IMR-90 (cell line): ENCODE measurements at regions not wholly inside any gene's neighbourhood (a gene's known extent, or its start where the extent isn't known, plus 50 kb on each side); places are given as distances from the start of the nearest gene placed in this dataset.

Experiments used
- ATAC-seq: fragments of 200-7000 bp; cut with Tn5 transposase; 2 replicates; pipeline ENCODE4 v1.9.1; 2020; ENCODE audit warnings: low read depth, mild to moderate bottlenecking, moderate library complexity
- BruUV-seq: library from RNA; stranded (reverse); fragments of 400-500 nt; replicated peaks from 2 replicates; lab custom pipeline; 2021; lab: Mats Ljungman, UMichigan
- CTCF ChIA-PET: fragments of 300-600 bp; formaldehyde crosslinking; extraction: SDS; loops from one replicate; lab custom pipeline; 2021; ENCODE audit warnings: antibody characterized with exemption; lab: Yijun Ruan, JAX
- POLR2A ChIA-PET: fragments of 300-600 bp; sonication (Branson Sonifier 250); formaldehyde crosslinking; loops from one replicate; lab custom pipeline; 2022; ENCODE audit warnings: antibody characterized with exemption; ENCODE audit not compliant: unreplicated experiment; lab: Charles Lee
- DNase-seq: peaks from one replicate; pipeline ENCODE4 v3.0.0; 2013
- H2AFZ ChIP-seq: replicated peaks from 2 replicates; pipeline ENCODE3; 2013; ENCODE audit warnings: low read length, mild to moderate bottlenecking; ENCODE audit not compliant: poor library complexity
- H2AK5ac ChIP-seq: 2 replicates; pipeline ENCODE4 v1.6.1; 2013; ENCODE audit warnings: low read depth, low read length, inconsistent platforms
- H2AK9ac ChIP-seq: replicated peaks from 2 replicates; pipeline ENCODE3; 2013; ENCODE audit warnings: mild to moderate bottlenecking, low read depth, low read length, moderate library complexity; ENCODE audit not compliant: poor library complexity
- H2BK120ac ChIP-seq: 2 replicates; pipeline ENCODE4 v1.6.1; 2013; ENCODE audit warnings: low read depth, low read length, inconsistent platforms
- H2BK15ac ChIP-seq: 3 replicates; pipeline ENCODE4 v1.6.1; 2013; ENCODE audit warnings: low read depth, low read length, inconsistent platforms
- H2BK20ac ChIP-seq: 2 replicates; pipeline ENCODE4 v1.6.1; 2013; ENCODE audit warnings: low read depth, mild to moderate bottlenecking, inconsistent platforms, low read length, moderate library complexity
- H2BK5ac ChIP-seq: 2 replicates; pipeline ENCODE4 v1.6.1; 2013; ENCODE audit warnings: mild to moderate bottlenecking, low read depth, low read length, inconsistent platforms; ENCODE audit not compliant: poor library complexity, severe bottlenecking
- H3K14ac ChIP-seq: replicated peaks from 2 replicates; pipeline ENCODE4 v1.6.1; 2013; ENCODE audit warnings: low read depth, low read length, inconsistent platforms
- H3K18ac ChIP-seq: 2 replicates; pipeline ENCODE4 v1.6.1; 2013; ENCODE audit warnings: low read depth, low read length, control low read depth
- H3K23ac ChIP-seq: 2 replicates; pipeline ENCODE4 v1.6.1; 2013; ENCODE audit warnings: low read depth, low read length, inconsistent platforms
- H3K27ac ChIP-seq: 2 replicates; pipeline ENCODE4 v1.5.1; 2013; ENCODE audit warnings: mild to moderate bottlenecking, control low read depth, low read length; ENCODE audit not compliant: insufficient read depth
- H3K27me3 ChIP-seq: 2 replicates; pipeline ENCODE4 v1.6.1; 2013; ENCODE audit warnings: low read length; ENCODE audit not compliant: control insufficient read depth, insufficient read depth
- H3K36me3 ChIP-seq: 2 replicates; pipeline ENCODE4 v1.6.1; 2013; ENCODE audit warnings: low read length, mixed read lengths; ENCODE audit not compliant: control insufficient read depth, insufficient read depth
- H3K4ac ChIP-seq: 2 replicates; pipeline ENCODE4 v1.6.1; 2013; ENCODE audit warnings: low read depth, low read length, inconsistent platforms
- H3K4me1 ChIP-seq: 2 replicates; pipeline ENCODE4 v1.6.1; 2013; ENCODE audit warnings: low read length, mixed read lengths; ENCODE audit not compliant: control insufficient read depth, insufficient read depth
- H3K4me2 ChIP-seq: 2 replicates; pipeline ENCODE4 v1.6.1; 2013; ENCODE audit warnings: low read depth, mild to moderate bottlenecking, control low read depth, low read length, moderate library complexity
- H3K4me3 ChIP-seq: 2 replicates; pipeline ENCODE4 v1.5.1; 2013; ENCODE audit warnings: low read depth, mild to moderate bottlenecking, control low read depth, low read length, moderate library complexity; ENCODE audit not compliant: insufficient read depth
- H3K56ac ChIP-seq: 2 replicates; pipeline ENCODE4 v1.6.1; 2013; ENCODE audit warnings: low read length, inconsistent platforms; ENCODE audit not compliant: insufficient read depth; ENCODE audit errors: extremely low read depth
- H3K79me1 ChIP-seq, 2 experiments: 2 replicates each; pipeline ENCODE4 v1.6.1; 2013; ENCODE audit warnings: low read length in 2 of 2, inconsistent platforms in 1 of 2, low read depth in 1 of 2
- H3K9ac ChIP-seq: 2 replicates; pipeline ENCODE4 v1.6.1; 2013; ENCODE audit warnings: low read depth, low read length, control low read depth
- H3K9me1 ChIP-seq: 2 replicates; pipeline ENCODE4 v1.6.1; 2013; ENCODE audit warnings: low read length, inconsistent platforms; ENCODE audit not compliant: insufficient read depth
- H3K9me3 ChIP-seq: 2 replicates; pipeline ENCODE4 v1.6.1; 2013; ENCODE audit warnings: low read length; ENCODE audit not compliant: control insufficient read depth, insufficient read depth
- H4K20me1 ChIP-seq: 2 replicates; pipeline ENCODE4 v1.6.1; 2013; ENCODE audit warnings: low read length, inconsistent platforms; ENCODE audit not compliant: insufficient read depth
- H4K5ac ChIP-seq: 2 replicates; pipeline ENCODE4 v1.6.1; 2013; ENCODE audit warnings: mild to moderate bottlenecking, low read depth, low read length, control low read depth
- H4K8ac ChIP-seq, 2 experiments: 2 replicates each; pipeline ENCODE4 v1.6.1; 2013; ENCODE audit warnings: low read depth in 2 of 2, low read length in 2 of 2, control low read depth in 1 of 2, inconsistent platforms in 1 of 2
- H4K91ac ChIP-seq: 2 replicates; pipeline ENCODE4 v1.6.1; 2013; ENCODE audit warnings: low read depth, low read length, inconsistent platforms; ENCODE audit not compliant: insufficient read depth
- BHLHE40 ChIP-seq: fragments of 150-350 bp; IDR thresholded peaks from 2 replicates; pipeline ENCODE4 v1.6.1; 2016; ENCODE audit warnings: mild to moderate bottlenecking, low read depth, low read length
- NFE2L2 ChIP-seq: fragments of 150-350 bp; IDR thresholded peaks from 2 replicates; pipeline ENCODE4 v1.6.1; 2016; ENCODE audit warnings: low read depth, mild to moderate bottlenecking, low read length
- WGBS, 2 experiments: methylation state at CpG; one replicate each; pipeline versions ENCODE4 v1.1.5 to v1.1.7; 2013; ENCODE audit warnings: missing lambda C conversion rate in 2 of 2; ENCODE audit not compliant: insufficient read length in 1 of 2; ENCODE audit errors: extremely low coverage in 2 of 2; 5-methylcytosine and 5-hydroxymethylcytosine counted together
- dilution Hi-C: fragments of 300-500 bp; cut with HindIII; formaldehyde crosslinking; loops from one replicate; pipeline ENCODE4 v1.14.3; 2018; ENCODE audit warnings: low sequenced_read_pairs; ENCODE audit not compliant: unreplicated experiment
- in situ Hi-C: fragments of 300-500 bp; cut with MboI; formaldehyde crosslinking; loops from 3 replicates; pipeline ENCODE4 v1.14.3; 2019; ENCODE audit warnings: low sequenced_read_pairs, inconsistent platforms, mixed read lengths
- intact Hi-C: fragments of 100-400 bp; cut with micrococcal nuclease; formaldehyde crosslinking; loops from 2 replicates; pipeline ENCODE4 v1.10.0; 2022

DNA sequence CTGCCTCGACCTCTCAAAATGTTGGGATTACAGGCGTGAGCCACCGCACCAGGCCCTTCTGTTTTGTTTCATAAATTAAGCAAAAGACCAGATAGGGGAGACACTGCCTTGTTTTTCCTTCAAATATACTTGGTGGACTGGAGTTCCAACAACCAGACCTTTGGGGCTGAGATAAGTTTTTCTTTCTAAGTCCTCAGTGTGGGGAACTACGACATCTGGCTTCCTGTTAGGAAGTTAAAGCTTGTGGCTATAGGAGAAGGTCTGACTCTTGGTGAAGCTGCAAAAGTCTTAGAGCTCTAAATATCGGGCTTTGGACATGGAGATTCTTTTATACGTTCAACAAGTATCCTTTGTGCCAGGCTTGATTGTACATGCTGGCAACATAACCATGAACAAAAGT is 64.1 kb upstream of the EED start:
- Histone ChIP-seq H2AK9ac (no peak overlapping the region), H3K9ac (no peak overlapping the region), H3K4me2 (no peak overlapping the region), H2BK15ac (no peak overlapping the region), H3K79me1 (peaks cover 0 to 22% of the 10 kb centered on the region in 2 experiments; a peak in 2 of 4 replicates), H3K9me1 (peaks cover 25% of the 10 kb centered on the region), H4K91ac (no peak overlapping the region), H3K27me3 (no peaks in the 10 kb centered on the region), H3K9me3 (no peaks in the 10 kb centered on the region), H3K4me3 (no peak overlapping the region), H2AFZ (no peak overlapping the region), H2AK5ac (no peak overlapping the region), H2BK20ac (no peak overlapping the region), H3K4me1 (peaks cover 15% of the 10 kb centered on the region), H3K27ac (no peak overlapping the region), H3K4ac (no peak overlapping the region), H3K18ac (no peak overlapping the region), H2BK120ac (no peak overlapping the region), H3K14ac (no peak overlapping the region), H4K8ac (no peak overlapping the region), H2BK5ac (no peak overlapping the region), H4K20me1 (no peaks in the 10 kb centered on the region), H4K5ac (no peak overlapping the region), H3K56ac (no peak overlapping the region), H3K36me3 (no peaks in the 10 kb centered on the region), H3K23ac (no peak overlapping the region)
- ATAC-seq (no peak), DNase-seq (no peak)
- dilution Hi-C loops: no loop called here
- in situ Hi-C loops: no loop called here
- 100% methylated on average over 3 of the region's 6 CpGs; no CpG with 5 or more reads in 1 of the 2 experiments for WGBS, 2 experiments
- POLR2A ChIA-PET: no interaction called here
- BruUV-seq: no TSS peak
- CTCF ChIA-PET: no interaction called here
- no peak for TF ChIP-seq NFE2L2
- TF ChIP-seq BHLHE40: no peak
- intact Hi-C loops: no loop called here
